Hindlimb muscle (tissue), 1 donor: ENCODE measurements at regions not wholly inside any gene's neighbourhood (a gene's known extent, or its start where the extent isn't known, plus 50 kb on each side); places are given as distances from the start of the nearest gene placed in this dataset.

Experiments used
- DNase-seq: peaks from one replicate; pipeline ENCODE4 v3.0.0-alpha.2; 2013

- DNase-seq = no peak
Observed at GRCh38 chr18:78734614-78734945, 245.0 kb upstream of the SALL3 start.

DNA sequence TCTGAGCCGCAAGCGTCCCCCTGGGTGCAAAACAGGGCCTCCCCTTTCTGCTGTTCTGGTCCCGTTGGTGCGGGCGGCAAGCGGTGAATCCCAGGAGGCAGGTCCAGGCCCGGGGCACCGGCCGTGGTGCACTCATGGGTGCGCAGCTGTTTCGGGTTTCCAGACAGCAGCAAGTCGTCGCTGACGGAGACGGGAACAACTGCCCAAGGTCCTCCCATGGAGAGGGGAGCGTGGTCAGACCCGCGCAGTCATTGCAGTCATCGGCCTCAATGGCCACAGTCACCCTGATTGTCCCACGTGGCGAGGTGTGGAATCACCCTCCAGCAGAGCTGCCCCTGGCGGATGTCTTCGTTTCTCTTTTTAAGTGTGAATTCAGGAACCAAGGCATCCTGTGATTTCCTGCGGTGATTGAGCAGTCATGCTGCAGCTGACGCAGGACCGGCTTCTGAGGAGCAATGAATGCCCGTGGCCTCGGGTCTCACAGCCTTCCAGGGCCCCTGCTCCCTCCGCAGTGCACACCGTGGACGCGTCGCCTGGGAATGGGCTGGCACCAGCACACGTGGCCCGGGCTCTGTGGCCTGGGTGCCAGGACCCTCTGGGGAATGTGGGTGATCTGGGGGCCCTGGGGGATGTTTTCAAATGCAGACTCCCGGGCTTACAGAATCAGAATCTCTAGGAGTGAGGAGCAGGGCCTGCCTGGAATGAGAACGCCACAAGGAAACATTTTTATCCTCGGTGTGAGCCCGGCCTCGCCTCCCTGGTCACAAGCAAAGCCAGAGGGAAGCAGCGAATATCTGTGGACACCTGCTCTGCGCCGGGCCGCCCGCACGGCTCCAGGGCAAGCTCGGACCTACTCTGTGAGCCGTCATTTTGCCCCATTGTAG lies 244.2 kb upstream of the SALL3 start:
- no peak for DNase-seq

GRCh38 chr18:78736015-78736690 lies 243.5 kb upstream of the SALL3 start:
- no peak for DNase-seq

DNA sequence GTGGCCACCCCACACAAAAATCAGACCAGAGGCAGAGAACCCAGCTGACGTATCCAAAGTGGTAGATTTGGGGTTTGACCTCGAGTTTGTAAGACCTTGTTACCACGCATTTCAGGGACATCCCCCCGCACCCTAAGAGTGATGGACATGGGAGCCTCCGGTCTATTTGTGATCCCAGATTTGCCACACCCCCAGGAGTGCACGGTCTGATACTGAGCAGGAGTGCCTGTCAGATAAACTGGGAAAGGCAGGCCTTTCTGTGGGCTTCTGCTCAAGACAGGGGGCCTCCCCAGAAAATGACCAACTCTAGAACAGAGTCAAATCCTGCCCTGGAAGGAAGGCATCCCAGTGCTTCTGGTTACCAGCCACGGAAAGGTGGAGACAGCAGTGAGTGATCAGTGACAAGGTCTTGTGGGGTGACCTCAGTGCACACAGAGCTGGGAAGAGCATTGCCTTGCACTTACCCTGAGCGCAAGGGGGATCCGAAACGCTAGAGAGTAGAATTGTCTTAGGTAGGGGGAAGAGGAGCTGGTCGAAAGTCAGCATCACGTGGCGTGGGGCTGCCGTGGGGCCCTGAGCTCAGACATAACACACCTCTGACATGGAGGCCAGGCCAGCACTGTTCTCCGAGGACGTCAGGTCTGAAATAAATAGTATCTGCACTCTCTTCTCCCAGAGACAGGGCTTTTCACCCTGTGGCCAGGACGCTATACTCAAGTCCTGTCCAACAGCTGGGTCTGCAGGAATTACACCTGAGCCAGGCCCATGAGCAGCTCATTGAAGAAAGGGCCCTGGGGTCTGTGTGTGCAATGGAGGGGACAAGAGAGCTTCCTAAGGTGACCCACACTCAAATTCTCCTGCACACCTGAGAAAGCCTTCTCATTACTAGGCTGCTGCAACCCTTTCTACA lies 242.4 kb upstream of the SALL3 start:
- DNase-seq = no peak

- DNase-seq = no peak
Observed at GRCh38 chr18:78738076-78738690, 241.4 kb upstream of the SALL3 start.

DNA sequence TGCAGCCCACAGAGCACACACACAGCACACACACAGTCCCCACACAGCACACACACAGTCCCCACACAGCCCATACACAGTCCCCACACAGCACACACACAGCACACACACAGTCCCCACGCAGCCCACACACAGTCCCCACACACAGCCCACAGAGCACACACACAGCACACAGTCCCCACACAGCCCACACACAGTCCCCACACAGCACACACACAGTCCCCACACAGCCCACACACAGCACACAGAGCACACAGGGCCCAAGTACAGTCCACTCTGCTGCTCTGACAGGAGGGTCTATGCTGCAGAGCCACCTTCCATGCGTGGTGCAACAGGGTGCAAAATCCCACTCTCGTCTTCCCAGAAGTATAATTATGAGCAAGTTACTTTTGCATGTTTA lies 240.5 kb upstream of the SALL3 start:
- no peak for DNase-seq

DNA sequence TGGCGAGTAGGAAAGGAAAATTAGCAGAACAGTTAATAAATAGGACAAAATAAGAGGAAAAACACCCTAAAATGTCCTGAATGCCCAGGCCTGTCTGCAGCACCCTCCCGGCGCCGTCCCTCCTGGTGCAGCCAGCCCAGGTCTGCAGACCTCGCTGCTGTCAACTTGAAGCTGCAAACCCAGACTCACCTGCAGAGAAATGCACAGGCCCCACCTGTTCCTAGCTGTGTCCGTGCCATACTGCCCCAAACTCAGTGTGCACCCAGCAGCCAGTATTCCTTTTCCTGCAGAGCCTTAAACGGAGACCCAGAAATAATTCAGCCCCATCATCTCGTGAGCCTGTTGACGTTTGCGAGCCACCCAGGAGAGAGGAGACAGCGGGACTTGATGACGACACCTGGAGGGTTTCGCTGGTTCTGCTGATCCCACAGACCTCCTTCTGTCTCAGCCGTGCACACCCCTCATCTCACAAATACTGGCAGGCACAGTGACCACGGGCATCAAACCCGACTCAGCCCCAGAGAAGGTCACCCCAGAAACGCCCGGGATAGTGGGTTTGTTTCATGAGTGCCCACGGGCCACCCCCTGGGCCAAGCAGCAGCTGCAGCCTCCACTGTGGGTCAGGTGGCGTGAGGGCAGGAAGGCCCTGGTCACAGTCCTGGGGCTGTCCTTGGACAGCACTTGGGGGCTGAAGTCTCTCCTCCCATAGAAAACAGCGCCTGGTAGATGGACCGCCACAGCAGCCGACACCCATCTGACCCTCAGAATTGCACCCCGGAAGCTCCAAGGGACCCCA lies 239.5 kb upstream of the SALL3 start:
- no peak for DNase-seq

DNA sequence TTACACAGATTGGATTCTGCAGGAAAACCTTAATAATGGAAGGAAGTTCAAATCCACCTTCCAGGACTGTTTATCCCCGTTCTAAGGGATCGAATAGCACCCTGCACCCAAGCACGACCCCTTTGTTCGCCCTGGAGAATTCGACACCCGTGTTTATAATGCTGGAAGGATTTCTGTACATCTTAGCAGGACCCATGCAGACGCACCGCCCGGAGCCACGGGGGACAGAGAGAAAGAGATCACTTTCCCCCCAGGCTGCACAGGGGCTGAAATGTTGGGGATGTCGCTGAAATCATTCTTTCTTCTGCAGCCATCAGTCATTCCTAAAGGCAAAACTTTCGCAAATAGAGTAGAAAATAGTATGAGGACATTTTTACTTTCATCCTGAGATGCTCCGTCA lies 238.7 kb upstream of the SALL3 start:
- DNase-seq = no peak

DNA sequence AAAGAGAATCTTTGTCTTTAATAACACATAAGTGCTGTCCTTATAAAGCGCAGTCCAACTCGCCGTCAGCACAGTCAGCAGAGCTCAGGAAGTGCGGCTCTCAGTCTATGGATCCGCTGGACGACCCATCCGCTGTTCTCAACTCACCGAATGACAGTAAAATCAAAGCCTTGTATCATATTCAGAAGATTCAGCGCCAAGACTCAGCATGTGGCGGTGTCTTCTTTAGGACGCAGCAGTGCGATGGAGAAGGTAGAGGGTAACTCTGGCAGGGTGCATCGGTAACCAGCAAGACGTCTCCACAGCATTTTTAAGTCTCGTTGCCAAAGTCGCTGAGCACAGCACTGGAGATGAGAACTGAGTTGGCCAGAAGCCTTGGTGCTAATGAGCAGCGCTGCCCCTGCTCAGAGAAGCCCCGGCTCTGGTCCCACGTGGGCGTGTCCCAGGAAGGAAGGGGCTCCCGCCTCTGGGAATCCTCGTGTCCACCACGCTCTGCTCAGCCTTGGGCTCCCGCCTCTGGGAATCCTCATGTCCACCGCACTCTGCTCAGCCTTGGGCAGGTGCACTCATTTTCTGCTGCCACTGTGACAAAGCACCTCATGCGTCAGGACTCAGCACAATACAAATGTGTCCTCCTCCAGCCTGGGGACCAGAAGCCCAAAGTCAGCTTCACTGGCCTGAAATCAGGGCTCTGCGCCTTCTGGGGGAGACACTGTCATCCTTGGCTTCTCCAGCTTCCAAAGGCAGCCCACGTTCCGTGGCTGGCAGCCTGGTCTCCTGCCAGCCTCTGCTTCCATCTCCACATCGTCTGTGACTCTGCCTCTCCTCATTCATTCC lies 238.0 kb upstream of the SALL3 start:
- no peak for DNase-seq

GRCh38 chr18:78742218-78742745 lies 237.3 kb upstream of the SALL3 start:
- no peak for DNase-seq

DNA sequence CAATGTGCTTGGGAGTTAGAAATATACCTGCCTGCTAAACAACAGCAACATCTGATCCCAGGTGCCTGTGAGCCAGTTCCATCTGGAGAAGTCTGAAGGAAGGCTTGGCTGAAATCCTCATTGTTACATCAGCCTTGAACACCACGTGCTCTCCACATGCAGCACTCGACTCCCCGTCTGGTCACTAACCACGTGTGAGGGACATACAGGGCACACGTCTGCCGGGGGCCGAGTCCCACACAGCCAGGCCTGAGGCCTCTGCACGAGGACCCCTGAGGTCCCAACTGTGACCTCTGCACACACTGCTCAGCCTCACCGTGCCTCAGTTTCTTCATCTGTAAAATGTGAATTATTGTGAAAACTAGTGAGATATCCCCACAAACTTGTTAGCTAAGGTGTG lies 236.5 kb upstream of the SALL3 start:
- DNase-seq = no peak

DNA sequence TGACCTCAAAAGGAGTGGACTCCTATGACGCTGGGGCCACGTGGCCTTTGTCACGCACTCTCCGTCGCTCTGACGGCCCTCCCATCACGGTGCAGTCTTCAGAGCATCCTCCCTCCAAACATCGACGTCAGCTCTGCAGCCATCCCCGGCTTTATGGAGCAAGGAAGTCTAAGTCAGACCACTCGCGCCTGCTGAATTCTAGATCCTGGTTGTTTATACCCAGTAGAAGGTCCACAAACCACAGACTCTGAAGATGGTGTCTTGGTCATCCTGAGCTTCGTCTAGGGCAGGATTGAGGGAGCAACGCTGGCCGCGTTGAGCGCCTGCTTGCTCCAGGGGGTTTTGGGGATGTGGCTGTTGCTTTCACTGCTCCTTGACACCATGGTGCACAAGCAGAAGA lies 228.0 kb upstream of the SALL3 start:
- DNase-seq = no peak

DNA sequence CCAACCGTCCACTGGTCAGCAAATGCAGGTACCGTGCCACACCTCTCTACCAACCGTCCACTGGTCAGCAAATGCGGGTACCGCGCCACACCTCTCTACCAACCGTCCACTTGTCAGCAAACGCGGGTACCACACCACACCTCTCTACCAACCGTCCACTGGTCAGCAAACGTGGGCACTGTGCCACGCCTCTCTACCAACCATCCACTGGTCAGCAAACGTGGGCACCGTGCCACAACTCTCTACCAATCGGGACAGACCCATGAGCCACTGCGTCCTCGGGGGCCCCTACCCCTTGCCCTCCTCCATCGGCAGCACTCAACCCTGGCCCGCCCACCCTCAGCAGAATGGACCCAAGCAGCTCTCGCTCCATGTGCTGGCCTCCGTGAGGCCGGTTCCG lies 226.4 kb upstream of the SALL3 start:
- DNase-seq = no peak

DNA sequence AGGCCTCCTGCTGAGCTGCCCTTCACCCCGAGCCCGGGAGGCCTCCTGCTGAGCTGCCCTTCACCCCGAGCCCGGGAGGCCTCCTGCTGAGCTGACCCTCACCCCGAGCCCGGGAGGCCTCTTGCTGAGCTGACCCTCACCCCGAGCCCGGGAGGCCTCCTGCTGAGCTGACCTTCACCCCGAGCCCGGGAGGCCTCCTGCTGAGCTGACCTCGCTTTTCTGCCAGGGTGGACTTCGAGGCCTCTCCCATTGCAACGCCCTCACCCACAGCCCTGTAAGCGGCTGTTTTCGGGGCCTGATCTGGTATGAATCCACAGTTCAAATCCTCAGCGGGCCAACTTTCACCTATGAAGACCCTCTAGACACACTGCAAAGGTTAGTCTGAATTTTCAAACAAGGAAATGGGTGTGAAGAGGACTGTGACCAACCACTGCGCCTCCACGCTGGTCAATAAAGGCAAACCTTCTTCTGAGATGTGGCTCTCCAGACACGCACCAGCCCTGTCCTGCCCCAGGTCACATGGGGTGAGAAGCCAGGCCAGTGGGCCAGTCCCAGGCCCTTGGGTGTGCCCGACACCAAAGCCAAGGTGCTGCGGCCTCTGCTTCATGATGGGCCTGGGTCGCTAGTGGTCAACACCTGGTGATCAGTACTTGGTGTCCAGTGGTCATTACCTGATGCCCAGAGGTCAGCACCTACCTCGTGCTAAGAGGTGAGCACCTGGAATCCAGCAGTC lies 225.1 kb upstream of the SALL3 start:
- DNase-seq = no peak

DNA sequence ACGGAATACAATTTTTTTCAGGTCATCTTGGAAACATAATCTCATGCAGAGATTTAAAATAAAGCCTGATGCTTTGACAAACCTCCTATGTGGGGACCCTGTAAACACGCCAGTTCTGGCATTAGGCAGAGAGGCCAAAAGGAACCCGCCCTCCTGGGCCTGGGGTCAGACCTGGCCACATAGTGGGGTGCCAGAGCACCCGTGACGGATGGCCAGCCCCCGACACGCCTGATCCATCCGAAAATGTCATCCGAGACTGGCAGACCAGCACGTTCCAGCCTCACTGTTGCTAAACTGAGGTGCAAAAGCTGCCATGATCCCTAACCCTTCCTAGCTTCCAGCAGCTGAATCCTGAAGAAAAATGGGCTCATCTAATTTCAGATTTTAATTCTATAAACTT lies 222.6 kb upstream of the SALL3 start:
- DNase-seq = no peak

GRCh38 chr18:78758496-78758895 lies 221.1 kb upstream of the SALL3 start:
- DNase-seq = no peak

DNA sequence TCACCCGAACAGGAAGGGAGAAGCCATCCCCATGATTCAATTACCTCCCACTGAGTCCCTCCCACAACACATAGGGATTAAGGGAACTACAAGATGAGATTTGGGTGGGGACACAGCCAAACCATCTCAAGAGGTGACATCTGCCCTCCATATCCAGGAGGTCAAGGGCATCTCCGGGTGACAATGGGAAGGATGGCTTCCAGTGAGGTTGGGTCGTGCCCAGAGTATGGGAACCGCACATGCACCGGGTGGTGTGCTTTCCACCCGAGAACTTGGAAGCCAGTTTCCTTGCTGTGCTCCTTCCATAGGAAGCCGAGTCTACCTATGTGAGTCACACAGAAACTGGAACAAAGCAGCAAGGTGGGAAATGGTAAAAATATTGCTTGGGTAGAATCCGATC lies 216.9 kb upstream of the SALL3 start:
- DNase-seq = no peak

DNA sequence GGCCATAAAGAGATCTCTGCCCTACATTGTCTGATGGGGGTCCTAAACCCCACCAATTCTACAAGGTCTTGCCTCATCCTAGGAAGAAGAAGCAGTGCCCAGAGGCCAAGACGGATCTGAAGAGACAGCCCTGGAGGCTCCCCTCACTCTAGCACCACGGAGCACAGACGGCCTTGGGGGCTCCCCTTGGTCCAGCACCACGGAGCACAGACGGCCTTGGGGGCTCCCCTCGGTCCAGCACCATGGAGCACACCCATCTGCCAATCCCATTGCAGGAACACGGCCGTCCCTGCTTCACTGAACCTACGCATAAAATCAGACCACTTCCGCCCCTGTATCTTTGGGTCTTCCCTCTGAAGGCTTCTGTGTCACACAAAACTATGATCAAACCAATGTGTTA lies 215.1 kb upstream of the SALL3 start:
- no peak for DNase-seq

DNA sequence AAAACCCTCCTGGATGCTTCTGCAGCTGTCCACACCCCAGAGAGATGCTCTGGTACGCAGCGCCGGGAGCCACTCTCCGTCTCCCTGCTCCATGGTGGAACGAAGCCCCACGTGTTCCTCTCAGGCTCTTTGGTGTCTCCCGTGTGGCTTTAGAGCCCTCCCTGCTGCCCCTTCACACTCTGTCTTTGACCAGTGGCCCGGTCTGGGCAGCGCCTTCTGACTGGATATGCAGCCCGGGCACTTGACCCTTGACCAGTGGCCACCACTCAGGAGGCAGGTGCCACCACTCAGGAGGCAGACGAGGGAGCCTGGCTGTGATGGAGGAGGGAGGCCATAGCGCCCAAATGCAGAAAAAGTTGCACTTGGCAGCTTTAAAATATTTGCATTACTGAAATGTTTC lies 214.5 kb upstream of the SALL3 start:
- DNase-seq = no peak
